ENCODE measurements at regions not wholly inside any gene's neighbourhood (a gene's known extent, or its start where the extent isn't known, plus 50 kb on each side); places are given as distances from the start of the nearest gene placed in this dataset.

- Mint-ChIP-seq H3K4me3 (no peak overlapping the region), H3K36me3 (ENCODE audit: low read depth) (no peaks in the 10 kb centered on the region), H3K27me3 (ENCODE audit: insufficient read depth, low read depth, poor library complexity) (peaks cover 2% of the 10 kb centered on the region), H3K4me1 (peaks cover 10% of the 10 kb centered on the region; the same call in 2 of the 3 replicates), H3K27ac (no peak overlapping the region), H3K9me3 (no peaks in the 10 kb centered on the region)
- DNase-seq (ENCODE audit: low spot score) (no peak), ATAC-seq (no peak)
- Histone ChIP-seq H3K4me2 (no peak overlapping the region), H3K4me3 (no peak overlapping the region), H3K4me1 (ENCODE audit: insufficient read depth) (peaks cover 9% of the 10 kb centered on the region; the same call in 1 of the 2 replicates), H3F3A (replicated peaks; ENCODE audit: low read depth) (no peaks in the 10 kb centered on the region), H3K9me2 (ENCODE audit: insufficient read depth) (no peaks in the 10 kb centered on the region; the same call in 1 of the 2 replicates), H3K27me3 (ENCODE audit: insufficient read depth) (no peaks in the 10 kb centered on the region), H2AFZ (no peak overlapping the region), H3K79me2 (replicated peaks; ENCODE audit: insufficient read depth) (no peaks in the 10 kb centered on the region), H3K27ac (ENCODE audit: low read depth) (no peak overlapping the region), H4K20me1 (replicated peaks; ENCODE audit: insufficient read depth) (no peaks in the 10 kb centered on the region), H3K36me3 (ENCODE audit: insufficient read depth) (no peaks in the 10 kb centered on the region)
- TF ChIP-seq REST (IDR thresholded peaks at IDR 0.05; ENCODE audit: unreplicated experiment): no peak
These were observed 327.3 kb upstream of the NR2F2 start for GRCh38 chr15:96002890-96003859.

GRCh38 chr15:96005906-96006305 lies 324.6 kb upstream of the NR2F2 start:
- H3K27me3 ChIP-seq (ENCODE audit: insufficient read depth): no peaks in the 10 kb centered on the region
- no peaks in the 10 kb centered on the region for H3K79me2 ChIP-seq (replicated peaks; ENCODE audit: insufficient read depth)
- Mint-ChIP-seq H3K4me1 (peaks cover 10% of the 10 kb centered on the region; the same call in 2 of the 3 replicates), H3K27me3 (ENCODE audit: insufficient read depth, low read depth, poor library complexity) (peaks cover 4% of the 10 kb centered on the region), H3K4me3 (no peak overlapping the region), H3K36me3 (ENCODE audit: low read depth) (no peaks in the 10 kb centered on the region), H3K27ac (no peak overlapping the region), H3K9me3 (no peaks in the 10 kb centered on the region)
- H3K27ac ChIP-seq (ENCODE audit: low read depth): no peak overlapping the region
- no peak overlapping the region for H2AFZ ChIP-seq
- no peaks in the 10 kb centered on the region for H4K20me1 ChIP-seq (replicated peaks; ENCODE audit: insufficient read depth)
- no peak overlapping the region for H3K4me3 ChIP-seq
- no peaks in the 10 kb centered on the region for H3K36me3 ChIP-seq (ENCODE audit: insufficient read depth)
- DNase-seq (ENCODE audit: low spot score) (no peak), ATAC-seq (no peak)
- H3F3A ChIP-seq (replicated peaks; ENCODE audit: low read depth): no peaks in the 10 kb centered on the region
- H3K9me2 ChIP-seq (ENCODE audit: insufficient read depth): no peaks in the 10 kb centered on the region
- H3K4me2 ChIP-seq: no peak overlapping the region
- peaks cover 9% of the 10 kb centered on the region; the same call in 1 of the 2 replicates for H3K4me1 ChIP-seq (ENCODE audit: insufficient read depth)
- TF ChIP-seq JUNB (IDR thresholded peaks at IDR 0.05; ENCODE audit: unreplicated experiment): no peak
- no peak for TF ChIP-seq ZNF114 (CRISPR knock-in tag; IDR thresholded peaks at IDR 0.05)
- no peak for TF ChIP-seq REST (IDR thresholded peaks at IDR 0.05; ENCODE audit: unreplicated experiment)
- no peak for TF ChIP-seq EZH2 (IDR thresholded peaks at IDR 0.05; ENCODE audit: low read depth, unreplicated experiment)
- no peak for TF ChIP-seq EZH2phosphoT487 (IDR thresholded peaks at IDR 0.05; ENCODE audit: unreplicated experiment)
- TF ChIP-seq, protein P1, sequence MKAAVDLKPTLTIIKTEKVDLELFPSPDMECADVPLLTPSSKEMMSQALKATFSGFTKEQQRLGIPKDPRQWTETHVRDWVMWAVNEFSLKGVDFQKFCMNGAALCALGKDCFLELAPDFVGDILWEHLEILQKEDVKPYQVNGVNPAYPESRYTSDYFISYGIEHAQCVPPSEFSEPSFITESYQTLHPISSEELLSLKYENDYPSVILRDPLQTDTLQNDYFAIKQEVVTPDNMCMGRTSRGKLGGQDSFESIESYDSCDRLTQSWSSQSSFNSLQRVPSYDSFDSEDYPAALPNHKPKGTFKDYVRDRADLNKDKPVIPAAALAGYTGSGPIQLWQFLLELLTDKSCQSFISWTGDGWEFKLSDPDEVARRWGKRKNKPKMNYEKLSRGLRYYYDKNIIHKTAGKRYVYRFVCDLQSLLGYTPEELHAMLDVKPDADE (IDR thresholded peaks at IDR 0.05): no peak
- no peak for TF ChIP-seq STAT1 (IDR thresholded peaks at IDR 0.05; ENCODE audit: unreplicated experiment)
- TF ChIP-seq NANOG (IDR thresholded peaks at IDR 0.05; ENCODE audit: borderline replicate concordance): no peak
- TF ChIP-seq POLR2AphosphoS5 (IDR thresholded peaks at IDR 0.05; ENCODE audit: low read depth): no peak
- no peak for TF ChIP-seq CREB1 (CRISPR knock-in tag; IDR thresholded peaks at IDR 0.05; ENCODE audit: low read depth)
- no peak for TF ChIP-seq CTCF (conservative IDR thresholded peaks at IDR 0.05; ENCODE audit: low read depth in 2 of 2)
- TF ChIP-seq ZNF331 (CRISPR knock-in tag; IDR thresholded peaks at IDR 0.05; ENCODE audit: low read depth): no peak
